ENCODE measurements at regions not wholly inside any gene's neighbourhood (a gene's known extent, or its start where the extent isn't known, plus 50 kb on each side); places are given as distances from the start of the nearest gene placed in this dataset.

DNA sequence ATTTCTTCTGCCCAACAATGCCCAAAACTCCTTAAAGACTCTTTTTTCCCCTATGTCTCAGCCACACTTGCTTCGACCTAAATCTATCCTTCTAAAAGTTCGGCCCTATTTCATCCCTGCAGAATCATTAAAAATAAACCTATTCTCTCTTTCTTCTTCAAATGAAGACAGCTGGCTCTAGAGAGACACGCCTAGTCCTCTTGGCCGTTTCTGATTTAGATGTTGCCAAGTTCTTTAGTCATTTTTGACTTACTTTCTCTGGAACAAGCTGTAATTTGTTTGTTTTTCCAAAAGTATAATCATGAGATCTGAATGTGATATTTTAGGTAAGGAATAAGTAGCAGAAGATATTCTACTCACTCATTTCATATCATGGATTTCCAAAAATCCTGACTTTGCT lies 211.6 kb downstream of the CENPC start:
- TF ChIP-seq POLR2A (IDR thresholded peaks at IDR 0.05) (no peak), POLR2AphosphoS5 (IDR thresholded peaks at IDR 0.05) (no peak)
- TF ChIP-seq, protein P1, sequence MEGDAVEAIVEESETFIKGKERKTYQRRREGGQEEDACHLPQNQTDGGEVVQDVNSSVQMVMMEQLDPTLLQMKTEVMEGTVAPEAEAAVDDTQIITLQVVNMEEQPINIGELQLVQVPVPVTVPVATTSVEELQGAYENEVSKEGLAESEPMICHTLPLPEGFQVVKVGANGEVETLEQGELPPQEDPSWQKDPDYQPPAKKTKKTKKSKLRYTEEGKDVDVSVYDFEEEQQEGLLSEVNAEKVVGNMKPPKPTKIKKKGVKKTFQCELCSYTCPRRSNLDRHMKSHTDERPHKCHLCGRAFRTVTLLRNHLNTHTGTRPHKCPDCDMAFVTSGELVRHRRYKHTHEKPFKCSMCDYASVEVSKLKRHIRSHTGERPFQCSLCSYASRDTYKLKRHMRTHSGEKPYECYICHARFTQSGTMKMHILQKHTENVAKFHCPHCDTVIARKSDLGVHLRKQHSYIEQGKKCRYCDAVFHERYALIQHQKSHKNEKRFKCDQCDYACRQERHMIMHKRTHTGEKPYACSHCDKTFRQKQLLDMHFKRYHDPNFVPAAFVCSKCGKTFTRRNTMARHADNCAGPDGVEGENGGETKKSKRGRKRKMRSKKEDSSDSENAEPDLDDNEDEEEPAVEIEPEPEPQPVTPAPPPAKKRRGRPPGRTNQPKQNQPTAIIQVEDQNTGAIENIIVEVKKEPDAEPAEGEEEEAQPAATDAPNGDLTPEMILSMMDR (IDR thresholded peaks at IDR 0.05): no peak
